ENCODE measurements at regions not wholly inside any gene's neighbourhood (a gene's known extent, or its start where the extent isn't known, plus 50 kb on each side); places are given as distances from the start of the nearest gene placed in this dataset.

- H3K9ac ChIP-seq (ENCODE audit: low read depth, low read length, poor library complexity): no peak overlapping the region
- no peak overlapping the region for H3K4ac ChIP-seq (ENCODE audit: low read length)
- no peak overlapping the region for H2BK120ac ChIP-seq (ENCODE audit: low read depth, low read length)
- no peaks in the 10 kb centered on the region for H3K9me3 ChIP-seq (replicated peaks in 1 of 2; ENCODE audit: control insufficient read depth in 2 of 2, insufficient read depth in 1 of 2, low read depth in 1 of 2, low read length in 2 of 2)
- H2AK5ac ChIP-seq (ENCODE audit: low read depth, low read length): no peak overlapping the region
- H4K8ac ChIP-seq (ENCODE audit: low read depth, low read length): no peak overlapping the region
- no peaks in the 10 kb centered on the region for H3K36me3 ChIP-seq (replicated peaks in 1 of 2; ENCODE audit: control insufficient read depth in 2 of 2, insufficient read depth in 2 of 2, low read length in 2 of 2)
- H3K4me1 ChIP-seq (ENCODE audit: control insufficient read depth in 2 of 2, insufficient read depth in 1 of 2, low read depth in 1 of 2, low read length in 2 of 2): peaks cover 0 to 3% of the 10 kb centered on the region in 2 donors
- no peak overlapping the region for H2BK15ac ChIP-seq (ENCODE audit: low read length)
- H3K23ac ChIP-seq (ENCODE audit: low read depth, low read length, poor library complexity): no peak overlapping the region
- H3K27me3 ChIP-seq (ENCODE audit: control insufficient read depth in 3 of 3, insufficient read depth in 3 of 3, low read depth in 1 of 3, low read length in 3 of 3): peaks cover 0 to 7% (median 0%) of the 10 kb centered on the region in 3 experiments
- no peaks in the 10 kb centered on the region for H3K79me1 ChIP-seq (ENCODE audit: low read depth, low read length)
- no peak overlapping the region for H3K18ac ChIP-seq (ENCODE audit: low read length)
- peak; percentile 58 for DNase-seq (ENCODE audit: low spot score)
- no peak overlapping the region for H4K91ac ChIP-seq (ENCODE audit: low read depth, low read length, poor library complexity)
- no peak overlapping the region for H3K4me2 ChIP-seq (ENCODE audit: insufficient read depth, low read length, poor library complexity, severe bottlenecking)
- H3K4me3 ChIP-seq (ENCODE audit: low read length in 2 of 2): no peak overlapping the region
- no peak overlapping the region for H2BK5ac ChIP-seq (ENCODE audit: low read length)
- WGBS, 2 donors (ENCODE audit: extremely low coverage in 2 of 2, insufficient read length in 2 of 2, insufficient replicate concordance in 1 of 2): no CpG with 5 or more reads among the region's 8 CpGs
- no peak overlapping the region for H2AFZ ChIP-seq (ENCODE audit: low read length)
- H3K14ac ChIP-seq (ENCODE audit: low read length): no peak overlapping the region
- H3K27ac ChIP-seq (replicated peaks; ENCODE audit: low read length): no peak overlapping the region
- no peak overlapping the region for H2BK12ac ChIP-seq (ENCODE audit: low read length)
Measured at GRCh38 chr15:38707802-38708671, 143.4 kb upstream of the RASGRP1 start.

- no peak overlapping the region for H2BK12ac ChIP-seq (ENCODE audit: low read length)
- H3K27ac ChIP-seq (replicated peaks; ENCODE audit: low read length): no peak overlapping the region
- H3K27me3 ChIP-seq (ENCODE audit: control insufficient read depth in 3 of 3, insufficient read depth in 3 of 3, low read depth in 1 of 3, low read length in 3 of 3): peaks cover 0 to 7% (median 0%) of the 10 kb centered on the region in 3 experiments
- H2AK5ac ChIP-seq (ENCODE audit: low read depth, low read length): no peak overlapping the region
- no peak overlapping the region for H4K8ac ChIP-seq (ENCODE audit: low read depth, low read length)
- WGBS, 2 donors (ENCODE audit: extremely low coverage in 2 of 2, insufficient read length in 2 of 2, insufficient replicate concordance in 1 of 2): no CpG with 5 or more reads among the region's 4 CpGs
- H3K4me2 ChIP-seq (ENCODE audit: insufficient read depth, low read length, poor library complexity, severe bottlenecking): no peak overlapping the region
- no peak overlapping the region for H3K18ac ChIP-seq (ENCODE audit: low read length)
- H3K4me3 ChIP-seq (ENCODE audit: low read length in 2 of 2): no peak overlapping the region
- no peak overlapping the region for H3K14ac ChIP-seq (ENCODE audit: low read length)
- H3K79me1 ChIP-seq (ENCODE audit: low read depth, low read length): no peaks in the 10 kb centered on the region
- no peaks in the 10 kb centered on the region for H3K36me3 ChIP-seq (replicated peaks in 1 of 2; ENCODE audit: control insufficient read depth in 2 of 2, insufficient read depth in 2 of 2, low read length in 2 of 2)
- H2BK15ac ChIP-seq (ENCODE audit: low read length): no peak overlapping the region
- no peak overlapping the region for H3K4ac ChIP-seq (ENCODE audit: low read length)
- no peaks in the 10 kb centered on the region for H3K9me3 ChIP-seq (replicated peaks in 1 of 2; ENCODE audit: control insufficient read depth in 2 of 2, insufficient read depth in 1 of 2, low read depth in 1 of 2, low read length in 2 of 2)
- H2BK120ac ChIP-seq (ENCODE audit: low read depth, low read length): no peak overlapping the region
- no peak for DNase-seq (ENCODE audit: low spot score)
- no peak overlapping the region for H3K23ac ChIP-seq (ENCODE audit: low read depth, low read length, poor library complexity)
- H3K4me1 ChIP-seq (ENCODE audit: control insufficient read depth in 2 of 2, insufficient read depth in 1 of 2, low read depth in 1 of 2, low read length in 2 of 2): peaks cover 0 to 3% of the 10 kb centered on the region in 2 donors
- no peak overlapping the region for H2BK5ac ChIP-seq (ENCODE audit: low read length)
- H4K91ac ChIP-seq (ENCODE audit: low read depth, low read length, poor library complexity): no peak overlapping the region
- H2AFZ ChIP-seq (ENCODE audit: low read length): no peak overlapping the region
- no peak overlapping the region for H3K9ac ChIP-seq (ENCODE audit: low read depth, low read length, poor library complexity)
Measured at GRCh38 chr15:38708672-38709180, 144.1 kb upstream of the RASGRP1 start.

- H3K18ac ChIP-seq (ENCODE audit: low read length): no peak overlapping the region
- no peak overlapping the region for H3K23ac ChIP-seq (ENCODE audit: low read depth, low read length, poor library complexity)
- H4K91ac ChIP-seq (ENCODE audit: low read depth, low read length, poor library complexity): no peak overlapping the region
- no peak overlapping the region for H3K4me2 ChIP-seq (ENCODE audit: insufficient read depth, low read length, poor library complexity, severe bottlenecking)
- no peaks in the 10 kb centered on the region for H3K9me3 ChIP-seq (replicated peaks in 1 of 2; ENCODE audit: control insufficient read depth in 2 of 2, insufficient read depth in 1 of 2, low read depth in 1 of 2, low read length in 2 of 2)
- H2AK5ac ChIP-seq (ENCODE audit: low read depth, low read length): no peak overlapping the region
- H3K4ac ChIP-seq (ENCODE audit: low read length): no peak overlapping the region
- no peak overlapping the region for H2BK15ac ChIP-seq (ENCODE audit: low read length)
- no peaks in the 10 kb centered on the region for H3K36me3 ChIP-seq (replicated peaks in 1 of 2; ENCODE audit: control insufficient read depth in 2 of 2, insufficient read depth in 2 of 2, low read length in 2 of 2)
- no peak overlapping the region for H3K14ac ChIP-seq (ENCODE audit: low read length)
- H3K4me3 ChIP-seq (ENCODE audit: low read length in 2 of 2): no peak overlapping the region
- no peak overlapping the region for H2BK120ac ChIP-seq (ENCODE audit: low read depth, low read length)
- DNase-seq (ENCODE audit: low spot score): no peak
- no peak overlapping the region for H2BK5ac ChIP-seq (ENCODE audit: low read length)
- H3K27ac ChIP-seq (replicated peaks; ENCODE audit: low read length): no peak overlapping the region
- H2AFZ ChIP-seq (ENCODE audit: low read length): no peak overlapping the region
- H2BK12ac ChIP-seq (ENCODE audit: low read length): no peak overlapping the region
- no CpG with 5 or more reads among the region's 2 CpGs for WGBS, 2 donors (ENCODE audit: extremely low coverage in 2 of 2, insufficient read length in 2 of 2, insufficient replicate concordance in 1 of 2)
- no peak overlapping the region for H4K8ac ChIP-seq (ENCODE audit: low read depth, low read length)
- no peak overlapping the region for H3K9ac ChIP-seq (ENCODE audit: low read depth, low read length, poor library complexity)
- peaks cover 0 to 7% (median 0%) of the 10 kb centered on the region in 3 experiments for H3K27me3 ChIP-seq (ENCODE audit: control insufficient read depth in 3 of 3, insufficient read depth in 3 of 3, low read depth in 1 of 3, low read length in 3 of 3)
- peaks cover 0 to 3% of the 10 kb centered on the region in 2 donors for H3K4me1 ChIP-seq (ENCODE audit: control insufficient read depth in 2 of 2, insufficient read depth in 1 of 2, low read depth in 1 of 2, low read length in 2 of 2)
- no peaks in the 10 kb centered on the region for H3K79me1 ChIP-seq (ENCODE audit: low read depth, low read length)
Measured at GRCh38 chr15:38709196-38709595, 144.6 kb upstream of the RASGRP1 start.

GRCh38 chr15:38714309-38715072 is 149.9 kb upstream of the RASGRP1 start:
- Histone ChIP-seq H3K9ac (ENCODE audit: low read depth, low read length, poor library complexity) (no peak overlapping the region), H2AFZ (ENCODE audit: low read length) (no peak overlapping the region), H3K23ac (ENCODE audit: low read depth, low read length, poor library complexity) (no peak overlapping the region), H2BK5ac (ENCODE audit: low read length) (no peak overlapping the region), H2BK15ac (ENCODE audit: low read length) (no peak overlapping the region), H4K91ac (ENCODE audit: low read depth, low read length, poor library complexity) (no peak overlapping the region), H3K4ac (ENCODE audit: low read length) (no peak overlapping the region), H2BK120ac (ENCODE audit: low read depth, low read length) (no peak overlapping the region), H3K79me1 (ENCODE audit: low read depth, low read length) (no peaks in the 10 kb centered on the region), H3K4me1 (ENCODE audit: control insufficient read depth in 2 of 2, insufficient read depth in 1 of 2, low read depth in 1 of 2, low read length in 2 of 2) (no peaks in the 10 kb centered on the region), H3K36me3 (replicated peaks in 1 of 2; ENCODE audit: control insufficient read depth in 2 of 2, insufficient read depth in 2 of 2, low read length in 2 of 2) (no peaks in the 10 kb centered on the region), H2BK12ac (ENCODE audit: low read length) (no peak overlapping the region), H3K4me3 (ENCODE audit: low read length in 2 of 2) (no peak overlapping the region), H3K14ac (ENCODE audit: low read length) (no peak overlapping the region), H2AK5ac (ENCODE audit: low read depth, low read length) (no peak overlapping the region), H4K8ac (ENCODE audit: low read depth, low read length) (no peak overlapping the region), H3K18ac (ENCODE audit: low read length) (peak overlapping the region; percentile 55), H3K27me3 (ENCODE audit: control insufficient read depth in 3 of 3, insufficient read depth in 3 of 3, low read depth in 1 of 3, low read length in 3 of 3) (no peaks in the 10 kb centered on the region), H3K27ac (replicated peaks; ENCODE audit: low read length) (no peak overlapping the region), H3K4me2 (ENCODE audit: insufficient read depth, low read length, poor library complexity, severe bottlenecking) (no peak overlapping the region), H3K9me3 (replicated peaks in 1 of 2; ENCODE audit: control insufficient read depth in 2 of 2, insufficient read depth in 1 of 2, low read depth in 1 of 2, low read length in 2 of 2) (no peaks in the 10 kb centered on the region)
- WGBS, 2 donors (ENCODE audit: extremely low coverage in 2 of 2, insufficient read length in 2 of 2, insufficient replicate concordance in 1 of 2): no CpG with 5 or more reads among the region's 4 CpGs
- DNase-seq (ENCODE audit: low spot score): no peak

All from neuronal stem cell (in vitro differentiated cells).